ENCODE measurements at regions not wholly inside any gene's neighbourhood (a gene's known extent, or its start where the extent isn't known, plus 50 kb on each side); places are given as distances from the start of the nearest gene placed in this dataset.

GRCh38 chr1:43065616-43066399 is 106.3 kb downstream of the EBNA1BP2 start:
- no peak for DNase-seq (ENCODE audit: low spot score)

DNA sequence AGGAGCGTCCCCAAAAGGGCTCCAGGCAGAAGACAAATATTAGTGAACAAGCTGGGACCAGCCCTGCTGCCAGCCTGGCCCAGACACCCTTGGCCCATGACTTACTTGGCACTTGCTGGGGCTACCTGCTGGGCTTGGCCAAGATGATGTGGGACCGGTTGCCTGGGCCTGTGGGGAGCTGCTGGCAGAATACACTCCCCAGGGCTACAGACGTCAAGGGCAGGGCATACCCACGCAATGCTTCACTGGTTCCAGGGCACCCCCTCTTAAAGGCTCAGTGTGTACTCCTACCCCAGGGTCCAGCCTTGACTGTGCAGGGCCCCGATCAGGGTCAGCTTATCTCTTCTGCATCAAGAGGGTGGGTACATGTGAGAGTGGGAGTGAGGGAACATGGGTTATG is 106.5 kb upstream of the SLC2A1 start:
- no peak for DNase-seq (ENCODE audit: low spot score)

DNA sequence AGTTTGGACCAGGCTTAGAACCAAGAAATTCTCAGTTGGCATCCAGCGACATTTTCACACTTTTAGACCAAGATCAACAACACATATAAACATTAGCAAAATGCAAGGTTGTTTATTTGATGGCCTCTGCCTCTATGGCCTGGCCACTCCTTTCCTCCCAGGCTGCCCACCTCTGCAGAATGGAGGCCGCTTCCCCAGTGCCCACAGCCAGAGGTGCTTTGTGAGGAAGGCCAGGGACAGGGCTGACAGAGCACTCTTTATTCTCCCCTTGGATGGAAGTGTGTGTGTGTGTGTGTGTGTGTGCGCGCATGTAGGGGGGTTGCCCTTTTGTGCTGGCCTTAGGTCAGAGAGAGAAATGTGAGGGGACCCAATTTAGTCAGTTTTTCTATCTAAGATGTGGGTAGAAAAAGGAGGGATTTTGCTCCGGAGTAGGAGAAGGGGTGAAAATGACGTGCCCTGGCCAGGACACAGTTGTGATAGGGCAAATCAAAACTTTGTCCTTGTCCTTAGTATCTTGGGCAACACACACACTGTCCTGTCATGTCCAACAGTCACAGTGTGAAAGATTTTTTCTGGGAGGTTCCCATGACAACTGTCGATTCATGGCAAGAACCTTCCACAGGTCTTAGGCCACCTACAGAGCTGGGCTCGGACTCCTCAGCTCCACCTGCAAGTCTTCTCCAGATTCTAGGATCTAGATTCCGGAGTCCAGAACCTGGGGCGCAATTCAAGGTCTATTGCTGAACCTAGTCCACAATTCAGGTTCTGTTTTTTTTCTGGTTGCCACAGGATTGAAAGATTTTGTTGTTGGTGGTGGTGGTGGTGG is 104.9 kb upstream of the SLC2A1 start:
- DNase-seq (ENCODE audit: low spot score): no peak

GRCh38 chr1:43062527-43063095 is 103.9 kb upstream of the SLC2A1 start:
- no peak for DNase-seq (ENCODE audit: low spot score)

GRCh38 chr1:43061757-43062156 is 103.1 kb upstream of the SLC2A1 start:
- DNase-seq (ENCODE audit: low spot score): no peak

DNA sequence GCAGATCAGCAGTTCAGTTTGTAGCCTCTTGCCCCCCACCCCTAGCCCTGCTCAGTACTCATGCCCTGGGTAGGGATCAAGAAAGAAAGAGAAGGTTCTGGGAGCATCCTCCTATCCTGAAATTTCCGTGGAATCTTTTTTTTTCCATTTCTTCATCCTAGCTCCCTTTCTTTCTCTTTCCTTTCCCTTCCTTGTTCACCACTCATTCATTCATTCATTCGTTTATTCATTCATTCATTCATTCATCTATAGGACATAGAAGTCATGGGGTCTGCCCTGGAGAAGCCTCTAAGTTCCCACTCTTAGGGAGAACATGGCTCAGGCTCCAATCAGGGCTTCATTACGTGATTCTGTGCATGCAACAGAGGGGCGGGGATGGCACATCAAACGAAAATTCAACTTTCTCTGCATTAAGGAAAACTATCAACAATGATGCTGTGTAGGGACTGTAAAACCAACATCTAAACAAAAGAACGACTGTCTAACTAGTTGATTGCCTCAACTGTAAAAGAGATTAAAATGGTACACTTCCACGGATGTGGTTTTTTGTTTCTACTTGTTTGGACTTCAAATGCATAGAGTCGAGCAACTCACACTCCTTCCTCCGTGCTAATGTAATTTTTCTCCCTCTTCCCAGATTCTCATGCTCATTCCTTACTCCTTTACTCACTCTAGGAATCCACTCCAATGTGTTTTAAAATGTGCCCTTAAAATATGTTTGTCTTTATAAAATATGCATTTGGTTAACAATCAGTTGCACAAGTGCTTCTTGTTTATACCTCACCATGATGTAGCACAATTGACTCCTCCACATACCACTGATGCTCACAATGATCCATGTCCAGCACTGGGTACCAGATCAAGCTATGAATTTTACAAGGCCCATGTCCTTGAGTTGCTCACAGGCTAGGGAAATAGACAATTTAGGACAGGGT is 101.2 kb upstream of the SLC2A1 start:
- no peak for DNase-seq (ENCODE audit: low spot score)

- peak; percentile 10 for DNase-seq (ENCODE audit: low spot score)
These were observed 100.1 kb upstream of the SLC2A1 start for GRCh38 chr1:43058545-43059360.

GRCh38 chr1:43058056-43058455 is 99.4 kb upstream of the SLC2A1 start:
- no peak for DNase-seq (ENCODE audit: low spot score)

DNA sequence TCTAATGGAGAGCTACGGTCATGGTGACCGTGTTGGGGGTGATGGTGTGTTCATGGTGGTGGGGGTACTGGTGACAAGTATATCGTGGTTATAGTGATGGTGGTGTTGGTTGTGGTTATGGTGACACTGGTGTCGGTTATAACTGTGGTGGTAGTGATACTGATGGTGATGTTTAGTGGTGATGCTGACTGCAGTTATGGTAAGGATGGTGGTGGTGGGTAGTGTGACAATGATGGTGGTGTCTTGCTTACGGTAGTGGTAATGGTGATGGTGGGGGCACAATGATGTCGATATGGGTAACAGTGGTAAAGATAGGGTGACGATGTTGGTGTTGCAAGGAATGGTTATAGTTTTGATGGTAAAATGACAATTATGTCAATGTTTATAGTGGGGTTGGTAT is 98.9 kb upstream of the SLC2A1 start:
- DNase-seq (ENCODE audit: low spot score): no peak

GRCh38 chr1:43056981-43057391 is 98.3 kb upstream of the SLC2A1 start:
- no peak for DNase-seq (ENCODE audit: low spot score)

GRCh38 chr1:43056460-43056859 is 97.8 kb upstream of the SLC2A1 start:
- DNase-seq (ENCODE audit: low spot score): no peak

- no peak for DNase-seq (ENCODE audit: low spot score)
These were observed 96.3 kb upstream of the SLC2A1 start for GRCh38 chr1:43054961-43055360.

GRCh38 chr1:43052786-43053439 is 94.2 kb upstream of the SLC2A1 start:
- DNase-seq (ENCODE audit: low spot score): no peak

DNA sequence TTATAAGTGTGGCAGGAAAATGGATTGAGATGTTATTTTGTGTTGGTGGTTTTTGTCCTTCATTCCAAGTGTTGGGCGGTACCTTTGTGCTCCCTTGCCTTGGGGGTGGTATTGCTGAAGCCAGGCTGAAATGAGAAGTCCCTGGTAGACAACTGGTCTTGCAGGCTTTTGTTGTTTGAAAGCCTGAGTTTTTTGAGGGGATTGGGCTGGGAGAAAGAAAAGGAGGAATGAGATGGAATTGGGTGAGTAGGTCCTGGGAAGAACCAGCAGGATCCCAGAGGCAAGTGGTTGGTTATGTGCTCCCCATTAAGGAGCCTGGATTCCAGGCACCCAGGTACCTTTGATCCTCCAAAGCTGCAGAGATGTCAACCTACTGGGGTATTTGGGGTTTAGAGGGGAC is 93.7 kb upstream of the SLC2A1 start:
- DNase-seq (ENCODE audit: low spot score): no peak

GRCh38 chr1:43049481-43049880 is 90.8 kb upstream of the SLC2A1 start:
- DNase-seq (ENCODE audit: low spot score): no peak

DNA sequence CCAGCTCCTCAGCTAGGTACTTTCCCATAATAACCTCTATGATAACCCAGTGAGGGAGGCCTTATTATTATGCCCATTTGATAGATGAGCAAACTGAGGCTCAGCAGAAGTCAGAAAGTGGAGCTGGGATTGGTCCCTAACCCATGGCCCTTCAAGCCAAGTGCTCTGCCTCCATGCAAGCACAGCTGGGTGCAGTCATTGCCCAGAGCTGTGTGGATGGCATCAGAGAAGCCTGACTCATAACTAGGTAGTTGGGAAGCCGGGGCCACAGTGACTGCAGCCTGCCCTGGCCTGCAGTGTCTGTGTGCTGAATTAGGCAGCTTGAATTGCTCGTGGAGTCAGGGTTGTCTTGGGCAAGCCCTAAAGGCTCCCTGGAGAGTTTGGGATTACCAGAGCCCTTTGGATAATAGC is 89.9 kb upstream of the SLC2A1 start:
- DNase-seq (ENCODE audit: low spot score): no peak

- no peak for DNase-seq (ENCODE audit: low spot score)
These were observed 88.5 kb upstream of the SLC2A1 start for GRCh38 chr1:43047135-43047534.

GRCh38 chr1:43044572-43045361 is 86.1 kb upstream of the SLC2A1 start:
- DNase-seq (ENCODE audit: low spot score): no peak

DNA sequence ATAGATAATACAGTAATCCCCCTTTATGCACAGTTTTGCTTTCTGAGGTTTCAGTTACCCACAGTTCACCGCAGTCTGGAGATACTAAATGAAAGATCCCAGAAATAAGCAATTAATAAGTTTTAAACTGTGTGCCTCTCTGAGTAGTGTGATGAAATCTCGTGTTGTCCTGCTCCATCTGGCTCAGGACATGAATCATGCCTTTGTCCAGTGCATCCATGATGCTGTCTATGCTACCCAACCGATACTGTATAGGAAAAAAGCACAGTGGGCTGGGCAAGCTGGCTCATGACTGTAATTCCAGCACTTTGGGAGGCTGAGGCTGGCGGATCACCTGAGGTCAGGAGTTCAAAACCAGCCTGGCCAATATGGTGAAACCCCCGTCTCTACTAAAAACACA is 85.0 kb upstream of the SLC2A1 start:
- no peak for DNase-seq (ENCODE audit: low spot score)
